ENCODE measurements at regions not wholly inside any gene's neighbourhood (a gene's known extent, or its start where the extent isn't known, plus 50 kb on each side); places are given as distances from the start of the nearest gene placed in this dataset.

DNA sequence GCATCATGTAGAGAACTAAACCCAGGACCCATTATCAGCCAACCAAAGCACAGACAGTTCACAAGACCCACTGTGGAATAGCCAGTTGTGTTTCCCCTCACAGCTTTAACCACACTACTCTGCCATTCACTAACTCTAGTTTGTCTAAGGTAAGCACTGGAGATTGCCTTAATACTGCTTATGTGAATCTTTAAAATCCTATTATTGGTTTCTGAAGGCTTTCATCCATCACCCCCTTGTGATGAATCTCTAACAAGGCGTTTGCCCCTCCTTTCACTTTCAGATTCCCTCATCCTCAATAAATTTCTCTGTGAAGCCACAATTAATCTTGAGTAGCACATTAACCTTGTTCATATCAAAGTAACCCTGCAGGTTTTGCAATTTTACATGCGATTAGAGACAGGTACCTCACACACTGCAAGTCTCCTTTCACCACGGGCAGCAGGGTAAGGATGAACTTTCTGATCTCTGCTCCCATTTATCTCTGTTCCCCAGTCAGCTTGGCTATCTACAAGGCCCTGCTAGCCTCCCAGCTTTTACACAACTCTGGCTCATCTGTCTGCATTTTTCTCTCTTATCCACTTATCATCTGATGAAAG lies 785.6 kb downstream of the REEP3 start:
- no peak for DNase-seq
- H3K27ac ChIP-seq, result no peak overlapping the region
- no peaks in the 10 kb centered on the region for H3K36me3 ChIP-seq
- H3K4me1 ChIP-seq, result no peaks in the 10 kb centered on the region
- no peaks in the 10 kb centered on the region for H3K27me3 ChIP-seq
- TF ChIP-seq POLR2A (IDR thresholded peaks at IDR 0.05) (no peak), CTCF (IDR thresholded peaks at IDR 0.05) (no peak)
- 28 to 40% methylated on average over 3 of the region's 3 CpGs for WGBS, 2 donors
- H3K4me3 ChIP-seq, result no peak overlapping the region
- intact Hi-C loops (cut with DNase I), result no loop called here
- no peaks in the 10 kb centered on the region for H3K9me3 ChIP-seq

- H3K4me3 ChIP-seq, result no peak overlapping the region
- intact Hi-C loops (cut with DNase I), result no loop called here
- DNase-seq, result no peak
- 39 to 58% methylated on average over 5 of the region's 5 CpGs for WGBS, 2 donors
- H3K36me3 ChIP-seq, result no peaks in the 10 kb centered on the region
- no peak overlapping the region for H3K27ac ChIP-seq
- no peaks in the 10 kb centered on the region for H3K4me1 ChIP-seq
- no peaks in the 10 kb centered on the region for H3K9me3 ChIP-seq
- no peak for TF ChIP-seq CTCF (IDR thresholded peaks at IDR 0.05)
- TF ChIP-seq POLR2A (IDR thresholded peaks at IDR 0.05), result no peak
- no peaks in the 10 kb centered on the region for H3K27me3 ChIP-seq
These were observed 791.7 kb downstream of the REEP3 start for GRCh38 chr10:64312876-64313275.

GRCh38 chr10:64313967-64314366 lies 792.8 kb downstream of the REEP3 start:
- no peaks in the 10 kb centered on the region for H3K9me3 ChIP-seq
- intact Hi-C loops (cut with DNase I), result no loop called here
- no peak overlapping the region for H3K4me3 ChIP-seq
- no peak for DNase-seq
- no peaks in the 10 kb centered on the region for H3K27me3 ChIP-seq
- no peaks in the 10 kb centered on the region for H3K4me1 ChIP-seq
- no peak for TF ChIP-seq POLR2A (IDR thresholded peaks at IDR 0.05)
- no peak for TF ChIP-seq CTCF (IDR thresholded peaks at IDR 0.05)
- H3K36me3 ChIP-seq, result no peaks in the 10 kb centered on the region
- WGBS, 2 donors, result 22 to 23% methylated on average over 2 of the region's 2 CpGs
- H3K27ac ChIP-seq, result no peak overlapping the region

DNA sequence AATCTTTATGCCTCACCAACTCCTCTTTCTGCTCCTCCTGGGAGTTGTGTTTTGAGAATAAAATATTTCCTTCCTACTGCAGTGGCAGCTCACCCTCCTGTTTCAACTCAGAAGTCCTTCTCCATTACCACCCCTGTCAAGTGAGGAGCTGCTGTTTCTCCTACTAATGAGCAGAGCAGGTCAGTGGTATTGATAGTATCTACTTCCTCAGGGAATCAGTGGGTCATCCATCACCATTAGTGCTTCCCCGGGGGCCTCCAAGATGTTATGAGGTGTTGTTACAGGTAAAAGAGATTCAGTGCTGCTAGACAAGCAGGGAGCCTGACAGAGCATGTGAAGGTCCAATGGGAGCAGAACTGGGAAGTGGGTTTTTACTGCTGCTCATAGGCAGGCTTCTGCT lies 795.2 kb downstream of the REEP3 start:
- Histone ChIP-seq H3K27ac (no peak overlapping the region), H3K9me3 (no peaks in the 10 kb centered on the region), H3K27me3 (no peaks in the 10 kb centered on the region), H3K4me1 (no peaks in the 10 kb centered on the region), H3K36me3 (no peaks in the 10 kb centered on the region), H3K4me3 (no peak overlapping the region)
- WGBS, 2 donors, result no CpG with 5 or more reads among the region's 1 CpG
- intact Hi-C loops (cut with DNase I), result no loop called here
- DNase-seq, result no peak
- TF ChIP-seq POLR2A (IDR thresholded peaks at IDR 0.05) (no peak), CTCF (IDR thresholded peaks at IDR 0.05) (no peak)

GRCh38 chr10:64316833-64317232 lies 795.6 kb downstream of the REEP3 start:
- Histone ChIP-seq H3K4me1 (no peaks in the 10 kb centered on the region), H3K36me3 (no peaks in the 10 kb centered on the region), H3K4me3 (no peak overlapping the region), H3K27ac (no peak overlapping the region), H3K9me3 (no peaks in the 10 kb centered on the region), H3K27me3 (no peaks in the 10 kb centered on the region)
- TF ChIP-seq CTCF (IDR thresholded peaks at IDR 0.05) (no peak), POLR2A (IDR thresholded peaks at IDR 0.05) (no peak)
- 84 to 85% methylated on average over 3 of the region's 3 CpGs for WGBS, 2 donors
- intact Hi-C loops (cut with DNase I), result no loop called here
- no peak for DNase-seq

Data from esophagus squamous epithelium (tissue), 5 donors.